HL-60 (cell line): ENCODE measurements at regions not wholly inside any gene's neighbourhood (a gene's known extent, or its start where the extent isn't known, plus 50 kb on each side); places are given as distances from the start of the nearest gene placed in this dataset.

Experiments used
- CTCF ChIP-seq: IDR thresholded peaks from one replicate; pipeline ENCODE4 v1.5.1; 2011; ENCODE audit warnings: low read length, control low read depth, inconsistent platforms; ENCODE audit not compliant: insufficient read depth
- GABPA ChIP-seq: IDR thresholded peaks from 2 replicates; pipeline ENCODE4 v1.6.1; 2012; ENCODE audit warnings: low read depth
- POLR2AphosphoS5 ChIP-seq: IDR thresholded peaks from 2 replicates; pipeline ENCODE4 v1.6.1; 2012; ENCODE audit warnings: low read depth
- REST ChIP-seq: IDR thresholded peaks from 2 replicates; pipeline ENCODE4 v1.6.1; 2012; ENCODE audit warnings: low read depth; ENCODE audit not compliant: insufficient replicate concordance

GRCh38 chrX:125533352-125533751 lies 213.7 kb downstream of the TEX13C start:
- TF ChIP-seq CTCF (no peak), POLR2AphosphoS5 (no peak), GABPA (no peak), REST (no peak)
